HG03175 (cell line): ENCODE measurements at regions not wholly inside any gene's neighbourhood (a gene's known extent, or its start where the extent isn't known, plus 50 kb on each side); places are given as distances from the start of the nearest gene placed in this dataset.

Experiments
- ATAC-seq: cut with Tn5 transposase; IDR thresholded peaks from one replicate; pipeline ENCODE4 v1.9.1; 2021; ENCODE audit warnings: mild to moderate bottlenecking, moderate library complexity; ENCODE audit not compliant: unreplicated experiment

GRCh38 chr6:208364-208763 is 83.9 kb upstream of the DUSP22 start:
- ATAC-seq, result no peak

GRCh38 chr6:208938-209337 is 83.3 kb upstream of the DUSP22 start:
- no peak for ATAC-seq

GRCh38 chr6:209432-210103 is 82.7 kb upstream of the DUSP22 start:
- ATAC-seq, result peak; percentile 80

- ATAC-seq, result no peak
Observed at GRCh38 chr6:210104-210456, 82.2 kb upstream of the DUSP22 start.

- ATAC-seq, result no peak
Observed at GRCh38 chr6:210778-211374, 81.4 kb upstream of the DUSP22 start.

GRCh38 chr6:211871-212497 is 80.3 kb upstream of the DUSP22 start:
- no peak for ATAC-seq

GRCh38 chr6:213284-213683 is 79.0 kb upstream of the DUSP22 start:
- ATAC-seq, result no peak

- ATAC-seq, result no peak
Observed at GRCh38 chr6:214428-214827, 77.9 kb upstream of the DUSP22 start.

- ATAC-seq, result no peak
Observed at GRCh38 chr6:215335-216034, 76.8 kb upstream of the DUSP22 start.

- no peak for ATAC-seq
Observed at GRCh38 chr6:217048-217659, 75.1 kb upstream of the DUSP22 start.

- peak; percentile 53 for ATAC-seq
Observed at GRCh38 chr6:218153-219018, 73.9 kb upstream of the DUSP22 start.

- no peak for ATAC-seq
Observed at GRCh38 chr6:219019-219570, 73.2 kb upstream of the DUSP22 start.

- no peak for ATAC-seq
Observed at GRCh38 chr6:219641-220198, 72.6 kb upstream of the DUSP22 start.

- no peak for ATAC-seq
Observed at GRCh38 chr6:220312-220711, 72.0 kb upstream of the DUSP22 start.

- ATAC-seq, result no peak
Observed at GRCh38 chr6:220721-221475, 71.4 kb upstream of the DUSP22 start.

GRCh38 chr6:221531-222349 is 70.5 kb upstream of the DUSP22 start:
- ATAC-seq, result no peak

- no peak for ATAC-seq
Observed at GRCh38 chr6:222468-222867, 69.8 kb upstream of the DUSP22 start.

GRCh38 chr6:223136-223535 is 69.2 kb upstream of the DUSP22 start:
- ATAC-seq, result no peak
